H9 (cell line): ENCODE measurements at regions not wholly inside any gene's neighbourhood (a gene's known extent, or its start where the extent isn't known, plus 50 kb on each side); places are given as distances from the start of the nearest gene placed in this dataset.

Experiments
- DNase-seq: peaks from one replicate; pipeline ENCODE4 v3.0.0-alpha.2; 2017
- H2AFZ ChIP-seq: one replicate; pipeline ENCODE4 v1.6.1; 2013; ENCODE audit warnings: mild to moderate bottlenecking, low read length, control low read depth, moderate library complexity
- H2AK5ac ChIP-seq: 2 replicates; pipeline ENCODE4 v1.6.1; 2013; ENCODE audit warnings: low read length, control low read depth, mixed read lengths; ENCODE audit not compliant: insufficient read length
- H2BK120ac ChIP-seq: one replicate; pipeline ENCODE4 v1.6.1; 2013; ENCODE audit warnings: low read depth, mild to moderate bottlenecking, low read length, control low read depth, inconsistent platforms; ENCODE audit not compliant: poor library complexity, severe bottlenecking
- H2BK12ac ChIP-seq: 2 replicates; pipeline ENCODE4 v1.6.1; 2013; ENCODE audit warnings: low read length, control low read depth, mixed read lengths, low read depth; ENCODE audit not compliant: insufficient read length
- H2BK15ac ChIP-seq: 2 replicates; pipeline ENCODE4 v1.6.1; 2013; ENCODE audit warnings: low read depth, low read length, control low read depth
- H2BK20ac ChIP-seq: one replicate; pipeline ENCODE4 v1.6.1; 2013; ENCODE audit warnings: low read depth, mild to moderate bottlenecking, low read length, control low read depth, inconsistent platforms; ENCODE audit not compliant: poor library complexity, severe bottlenecking
- H2BK5ac ChIP-seq: 2 replicates; pipeline ENCODE4 v1.6.1; 2013; ENCODE audit warnings: low read length, control low read depth, mixed read lengths; ENCODE audit not compliant: insufficient read length
- H3K14ac ChIP-seq: 2 replicates; pipeline ENCODE4 v1.6.1; 2013; ENCODE audit warnings: low read length, control low read depth; ENCODE audit not compliant: insufficient read depth
- H3K18ac ChIP-seq: 2 replicates; pipeline ENCODE4 v1.6.1; 2013; ENCODE audit warnings: low read depth, mild to moderate bottlenecking, mixed read lengths, low read length, control low read depth; ENCODE audit not compliant: insufficient read length
- H3K23ac ChIP-seq: 2 replicates; pipeline ENCODE4 v1.6.1; 2013; ENCODE audit warnings: low read length, control low read depth, mixed read lengths, low read depth; ENCODE audit not compliant: insufficient read length
- H3K23me2 ChIP-seq: 2 replicates; pipeline ENCODE4 v1.6.1; 2013; ENCODE audit warnings: low read depth, mild to moderate bottlenecking, mixed read lengths, low read length, control low read depth; ENCODE audit not compliant: insufficient read length, poor library complexity, severe bottlenecking
- H3K27ac ChIP-seq: 2 replicates; pipeline ENCODE4 v1.5.1; 2013; ENCODE audit warnings: low read length, control low read depth, mixed read lengths, low read depth; ENCODE audit not compliant: insufficient read length
- H3K27me3 ChIP-seq: 2 replicates; pipeline ENCODE4 v1.6.1; 2013; ENCODE audit warnings: low read length, control low read depth, inconsistent platforms; ENCODE audit not compliant: insufficient read depth
- H3K4ac ChIP-seq: 2 replicates; pipeline ENCODE4 v1.6.1; 2013; ENCODE audit warnings: low read depth, mild to moderate bottlenecking, control low read depth, inconsistent platforms, low read length, moderate library complexity
- H3K4me1 ChIP-seq: 2 replicates; pipeline ENCODE4 v1.6.1; 2013; ENCODE audit warnings: low read length, control low read depth, inconsistent platforms; ENCODE audit not compliant: insufficient read depth
- H3K4me2 ChIP-seq: 2 replicates; pipeline ENCODE4 v1.6.1; 2013; ENCODE audit warnings: low read length, control low read depth, mixed read lengths; ENCODE audit not compliant: insufficient read length, insufficient read depth
- H3K56ac ChIP-seq: 2 replicates; pipeline ENCODE4 v1.6.1; 2013; ENCODE audit warnings: low read depth, mild to moderate bottlenecking, mixed read lengths, low read length, control low read depth; ENCODE audit not compliant: insufficient read length
- H3K79me1 ChIP-seq: 2 replicates; pipeline ENCODE4 v1.6.1; 2013; ENCODE audit warnings: low read depth, mild to moderate bottlenecking, moderate library complexity, low read length, control low read depth, inconsistent platforms; ENCODE audit not compliant: insufficient read depth, poor library complexity, severe bottlenecking
- H3K79me2 ChIP-seq: 2 replicates; pipeline ENCODE4 v1.6.1; 2013; ENCODE audit warnings: low read length, control low read depth, inconsistent platforms; ENCODE audit not compliant: insufficient read depth
- H3K9ac ChIP-seq: 2 replicates; pipeline ENCODE4 v1.6.1; 2013; ENCODE audit warnings: low read length, control low read depth, mixed read lengths; ENCODE audit not compliant: insufficient read length; ENCODE audit errors: extremely low read depth
- H3K9me3 ChIP-seq: one replicate; pipeline ENCODE4 v1.6.1; 2013; ENCODE audit warnings: low read depth, low read length, inconsistent platforms; ENCODE audit not compliant: control insufficient read depth
- H3T11ph ChIP-seq: one replicate; pipeline ENCODE4 v1.6.1; 2013; ENCODE audit warnings: mild to moderate bottlenecking, low read length, control low read depth, inconsistent platforms
- H4K20me1 ChIP-seq: one replicate; pipeline ENCODE4 v1.6.1; 2013; ENCODE audit not compliant: control insufficient read depth, insufficient read length, insufficient read depth
- H4K5ac ChIP-seq: 2 replicates; pipeline ENCODE4 v1.6.1; 2013; ENCODE audit warnings: low read depth, mild to moderate bottlenecking, mixed read lengths, low read length, control low read depth; ENCODE audit not compliant: insufficient read length
- H4K8ac ChIP-seq: replicated peaks from 2 replicates; pipeline ENCODE4 v1.6.1; 2013; ENCODE audit warnings: low read length, control low read depth, mixed read lengths, low read depth; ENCODE audit not compliant: insufficient read length
- H4K91ac ChIP-seq: 2 replicates; pipeline ENCODE4 v1.6.1; 2013; ENCODE audit warnings: low read depth, mild to moderate bottlenecking, moderate library complexity, mixed read lengths, low read length, control low read depth; ENCODE audit not compliant: insufficient read length
- H3K27ac Mint-ChIP-seq, 3 experiments: 2 replicates in 2 of 3; 3 replicates in 1 of 3; pipeline ENCODE4 v1.8.0; 2020 to 2021; ENCODE audit warnings: mixed read lengths in 3 of 3, mild to moderate bottlenecking in 1 of 3, moderate library complexity in 1 of 3
- H3K27me3 Mint-ChIP-seq: 2 replicates; pipeline ENCODE4 v1.8.0; 2021; ENCODE audit warnings: low read depth, mild to moderate bottlenecking, moderate library complexity, mixed read lengths
- H3K36me3 Mint-ChIP-seq, 3 experiments: 2 replicates in 2 of 3; 3 replicates in 1 of 3; pipeline ENCODE4 v1.8.0; 2020 to 2021; ENCODE audit warnings: low read depth in 3 of 3, mixed read lengths in 3 of 3; ENCODE audit not compliant: insufficient read depth in 1 of 3
- H3K4me1 Mint-ChIP-seq, 2 experiments: 2 replicates each; pipeline ENCODE4 v1.8.0; 2020; ENCODE audit warnings: mixed read lengths in 2 of 2
- H3K4me3 Mint-ChIP-seq, 2 experiments: 2 replicates in 1 of 2; 3 replicates in 1 of 2; pipeline ENCODE4 v1.8.0; 2020 to 2021; ENCODE audit warnings: mild to moderate bottlenecking in 2 of 2, mixed read lengths in 2 of 2, moderate library complexity in 1 of 2
- H3K9me3 Mint-ChIP-seq, 2 experiments: 2 replicates in 1 of 2; 3 replicates in 1 of 2; pipeline ENCODE4 v1.8.0; 2020; ENCODE audit warnings: mild to moderate bottlenecking in 2 of 2, mixed read lengths in 2 of 2, moderate library complexity in 1 of 2
- WGBS: extraction: QIAGEN DNeasy Blood & Tissue Kit; methylation state at CpG from one replicate; pipeline ENCODE4 v1.1.7; 2013; ENCODE audit warnings: missing lambda C conversion rate, low lambda C conversion rate, mixed read lengths; ENCODE audit not compliant: insufficient read length; ENCODE audit errors: extremely low coverage; 5-methylcytosine and 5-hydroxymethylcytosine counted together
- TF ChIP-seq, protein P1 (sequence below): fragments of 200-600 bp; sonication (generic); conservative IDR thresholded peaks from 3 replicates; pipeline ENCODE4 v1.8.0; 2021; ENCODE audit warnings: antibody characterized with exemption, mild to moderate bottlenecking

DNA sequence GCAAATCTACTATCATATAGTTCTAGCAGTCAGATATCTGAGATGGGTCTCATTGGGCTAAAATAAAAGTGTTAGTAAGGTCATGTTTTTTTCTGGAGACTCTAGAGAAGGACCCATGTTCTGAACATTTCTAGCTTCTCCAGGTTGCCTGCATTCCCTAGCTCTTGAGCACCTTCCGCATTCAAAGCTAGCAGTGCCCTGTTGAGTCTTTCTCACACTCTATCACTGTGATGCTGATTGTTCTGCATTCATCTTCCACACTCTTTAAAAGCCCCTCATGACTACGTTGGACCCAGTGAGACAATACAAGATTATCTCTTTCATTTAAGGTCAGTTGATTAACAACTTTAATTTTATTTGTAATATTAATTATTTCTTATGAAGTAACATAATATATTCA lies 433.3 kb upstream of the CHORDC1 start:
- Histone ChIP-seq H3K23me2 (no peaks in the 10 kb centered on the region), H3T11ph (no peak overlapping the region), H3K9me3 (no peaks in the 10 kb centered on the region), H2BK120ac (no peak overlapping the region), H3K18ac (no peak overlapping the region), H3K4me1 (no peaks in the 10 kb centered on the region), H3K14ac (no peak overlapping the region), H2BK20ac (no peak overlapping the region), H2BK15ac (no peak overlapping the region), H3K27me3 (no peaks in the 10 kb centered on the region), H4K8ac (no peak overlapping the region), H2BK12ac (no peak overlapping the region), H2AFZ (no peak overlapping the region), H3K23ac (no peak overlapping the region), H2AK5ac (no peak overlapping the region), H3K9ac (no peak overlapping the region), H2BK5ac (no peak overlapping the region), H4K91ac (no peak overlapping the region), H3K27ac (no peak overlapping the region), H3K79me1 (no peaks in the 10 kb centered on the region), H3K4ac (no peak overlapping the region), H4K20me1 (no peaks in the 10 kb centered on the region), H3K56ac (no peak overlapping the region), H4K5ac (no peak overlapping the region), H3K4me2 (no peak overlapping the region), H3K79me2 (no peaks in the 10 kb centered on the region)
- TF ChIP-seq, protein P1, sequence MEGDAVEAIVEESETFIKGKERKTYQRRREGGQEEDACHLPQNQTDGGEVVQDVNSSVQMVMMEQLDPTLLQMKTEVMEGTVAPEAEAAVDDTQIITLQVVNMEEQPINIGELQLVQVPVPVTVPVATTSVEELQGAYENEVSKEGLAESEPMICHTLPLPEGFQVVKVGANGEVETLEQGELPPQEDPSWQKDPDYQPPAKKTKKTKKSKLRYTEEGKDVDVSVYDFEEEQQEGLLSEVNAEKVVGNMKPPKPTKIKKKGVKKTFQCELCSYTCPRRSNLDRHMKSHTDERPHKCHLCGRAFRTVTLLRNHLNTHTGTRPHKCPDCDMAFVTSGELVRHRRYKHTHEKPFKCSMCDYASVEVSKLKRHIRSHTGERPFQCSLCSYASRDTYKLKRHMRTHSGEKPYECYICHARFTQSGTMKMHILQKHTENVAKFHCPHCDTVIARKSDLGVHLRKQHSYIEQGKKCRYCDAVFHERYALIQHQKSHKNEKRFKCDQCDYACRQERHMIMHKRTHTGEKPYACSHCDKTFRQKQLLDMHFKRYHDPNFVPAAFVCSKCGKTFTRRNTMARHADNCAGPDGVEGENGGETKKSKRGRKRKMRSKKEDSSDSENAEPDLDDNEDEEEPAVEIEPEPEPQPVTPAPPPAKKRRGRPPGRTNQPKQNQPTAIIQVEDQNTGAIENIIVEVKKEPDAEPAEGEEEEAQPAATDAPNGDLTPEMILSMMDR, result no peak
- WGBS, result no CpG with 5 or more reads among the region's 2 CpGs
- DNase-seq, result no peak
- H3K27me3 Mint-ChIP-seq, result no peaks in the 10 kb centered on the region
- peaks cover 6% of the 10 kb centered on the region in 2 experiments for H3K4me1 Mint-ChIP-seq
- no peaks in the 10 kb centered on the region; a peak in 1 of 7 replicates for H3K36me3 Mint-ChIP-seq
- H3K27ac Mint-ChIP-seq, result peak overlapping the region in 1 of 3 experiments; percentile 67; a peak in 3 of 7 replicates
- H3K9me3 Mint-ChIP-seq, result no peaks in the 10 kb centered on the region; a peak in 2 of 5 replicates
- H3K4me3 Mint-ChIP-seq, result no peak overlapping the region
